GM23248 (cell line): ENCODE measurements at regions not wholly inside any gene's neighbourhood (a gene's known extent, or its start where the extent isn't known, plus 50 kb on each side); places are given as distances from the start of the nearest gene placed in this dataset.

Experiments used
- DNase-seq: peaks from one replicate; pipeline ENCODE4 v3.0.0-alpha.2; 2015
- H2AFZ ChIP-seq: fragments of 200-600 bp; sonication (generic); 2 replicates; pipeline ENCODE4 v1.6.1; 2016; ENCODE audit warnings: antibody characterized with exemption
- H3F3A ChIP-seq: fragments of 200-600 bp; sonication (generic); 2 replicates; pipeline ENCODE4 v1.6.1; 2016; ENCODE audit warnings: mild to moderate bottlenecking, antibody characterized with exemption, mixed run types; ENCODE audit not compliant: insufficient read depth
- H3K27ac ChIP-seq: fragments of 200-600 bp; sonication (generic); 2 replicates; pipeline ENCODE4 v1.5.1; 2016; ENCODE audit warnings: mild to moderate bottlenecking
- H3K27me3 ChIP-seq: fragments of 200-600 bp; sonication (generic); replicated peaks from 2 replicates; pipeline ENCODE4 v1.6.1; 2016; ENCODE audit warnings: mild to moderate bottlenecking; ENCODE audit not compliant: insufficient read depth
- H3K36me3 ChIP-seq: fragments of 200-600 bp; sonication (generic); 2 replicates; pipeline ENCODE4 v1.6.1; 2016; ENCODE audit warnings: low read depth, mild to moderate bottlenecking
- H3K4me1 ChIP-seq: fragments of 200-600 bp; sonication (generic); 2 replicates; pipeline ENCODE4 v1.6.1; 2016; ENCODE audit warnings: mild to moderate bottlenecking; ENCODE audit not compliant: insufficient read depth
- H3K4me2 ChIP-seq: fragments of 200-600 bp; sonication (generic); one replicate; pipeline ENCODE4 v1.6.1; 2016; ENCODE audit warnings: mild to moderate bottlenecking; ENCODE audit not compliant: unreplicated experiment
- H3K4me3 ChIP-seq: fragments of 200-600 bp; sonication (generic); 2 replicates; pipeline ENCODE4 v1.5.1; 2016; ENCODE audit warnings: mild to moderate bottlenecking
- H3K79me2 ChIP-seq: fragments of 200-600 bp; sonication (generic); 2 replicates; pipeline ENCODE4 v1.6.1; 2016; ENCODE audit warnings: mild to moderate bottlenecking; ENCODE audit not compliant: insufficient read depth
- H3K9ac ChIP-seq: fragments of 200-600 bp; sonication (generic); 2 replicates; pipeline ENCODE4 v1.6.1; 2016; ENCODE audit warnings: mild to moderate bottlenecking
- H3K9me2 ChIP-seq: fragments of 200-600 bp; sonication (generic); 2 replicates; pipeline ENCODE4 v1.6.1; 2016; ENCODE audit warnings: mixed run types, mild to moderate bottlenecking, moderate library complexity; ENCODE audit not compliant: insufficient read depth
- H3K9me3 ChIP-seq: fragments of 200-600 bp; sonication (generic); one replicate; pipeline ENCODE4 v1.6.1; 2017; ENCODE audit warnings: low read depth
- H4K20me1 ChIP-seq: fragments of 200-600 bp; sonication (generic); 2 replicates; pipeline ENCODE4 v1.6.0; 2016; ENCODE audit not compliant: insufficient read depth
- EZH2 ChIP-seq: fragments of 200-600 bp; sonication (generic); IDR thresholded peaks from 2 replicates; pipeline ENCODE4 v1.6.1; 2018; ENCODE audit warnings: antibody characterized with exemption, mild to moderate bottlenecking; ENCODE audit not compliant: insufficient read depth, poor library complexity, severe bottlenecking
- EZH2phosphoT487 ChIP-seq: fragments of 200-600 bp; sonication (generic); IDR thresholded peaks from 2 replicates; pipeline ENCODE4 v1.6.1; 2018; ENCODE audit warnings: antibody characterized with exemption, moderate library complexity, mild to moderate bottlenecking, low read depth; ENCODE audit not compliant: insufficient read depth
- WGBS, 2 experiments: methylation state at CpG; one replicate each; pipeline ENCODE4 v1.1.6; 2015 to 2017; ENCODE audit warnings: low lambda C conversion rate in 2 of 2, low coverage in 1 of 2; ENCODE audit errors: missing lambda C conversion rate in 2 of 2; 5-methylcytosine and 5-hydroxymethylcytosine counted together
- in situ Hi-C: fragments of 300-500 bp; cut with MboI; formaldehyde crosslinking; loops from 2 replicates; pipeline ENCODE4 v1.15.0; 2020

- Histone ChIP-seq H3K9me2 (no peaks in the 10 kb centered on the region), H3K4me2 (no peak overlapping the region), H3K9me3 (no peaks in the 10 kb centered on the region), H3K27me3 (no peaks in the 10 kb centered on the region), H3F3A (peaks cover 17% of the 10 kb centered on the region), H3K4me3 (no peak overlapping the region), H3K79me2 (no peaks in the 10 kb centered on the region), H4K20me1 (no peaks in the 10 kb centered on the region), H2AFZ (no peak overlapping the region), H3K4me1 (peaks cover 14% of the 10 kb centered on the region), H3K9ac (no peak overlapping the region), H3K36me3 (no peaks in the 10 kb centered on the region), H3K27ac (no peak overlapping the region)
- no peak for DNase-seq
- WGBS, 2 experiments: 69 to 75% methylated on average over 5 of the region's 5 CpGs
- in situ Hi-C loops: no loop called here
- TF ChIP-seq EZH2phosphoT487 (no peak), EZH2 (no peak)
Observed at GRCh38 chr2:143903172-143903856, 616.6 kb downstream of the ZEB2 start.

GRCh38 chr2:143901185-143901842, 618.6 kb downstream of the ZEB2 start:
- Histone ChIP-seq H3F3A (peaks cover 17% of the 10 kb centered on the region), H3K9me2 (no peaks in the 10 kb centered on the region), H3K4me3 (peak overlapping the region; percentile 60), H3K4me1 (peaks cover 14% of the 10 kb centered on the region), H3K4me2 (peak overlapping the region; percentile 80), H3K9ac (peak overlapping the region; percentile 46; the same call in 1 of the 2 replicates), H3K27me3 (no peaks in the 10 kb centered on the region), H3K36me3 (no peaks in the 10 kb centered on the region), H2AFZ (peak overlapping the region; percentile 57), H4K20me1 (no peaks in the 10 kb centered on the region), H3K27ac (peak overlapping the region; percentile 48), H3K79me2 (no peaks in the 10 kb centered on the region), H3K9me3 (no peaks in the 10 kb centered on the region)
- peak; percentile 91 for DNase-seq
- 19 to 25% methylated on average over 4 of the region's 4 CpGs for WGBS, 2 experiments
- in situ Hi-C loops: no loop called here
- TF ChIP-seq EZH2: no peak
- TF ChIP-seq EZH2phosphoT487: no peak

GRCh38 chr2:143899987-143900386, 619.9 kb downstream of the ZEB2 start:
- H3K4me2 ChIP-seq: no peak overlapping the region
- no peaks in the 10 kb centered on the region for H3K9me3 ChIP-seq
- H3K4me3 ChIP-seq: no peak overlapping the region
- H3K27ac ChIP-seq: no peak overlapping the region
- no peaks in the 10 kb centered on the region for H3K27me3 ChIP-seq
- no peaks in the 10 kb centered on the region for H3K9me2 ChIP-seq
- 96 to 97% methylated on average over 4 of the region's 4 CpGs for WGBS, 2 experiments
- TF ChIP-seq EZH2phosphoT487: no peak
- no peak for TF ChIP-seq EZH2
- H3K9ac ChIP-seq: no peak overlapping the region
- no peaks in the 10 kb centered on the region for H3K36me3 ChIP-seq
- H3K4me1 ChIP-seq: peaks cover 14% of the 10 kb centered on the region
- H3F3A ChIP-seq: peaks cover 17% of the 10 kb centered on the region
- in situ Hi-C loops: no loop called here
- no peak for DNase-seq
- no peak overlapping the region for H2AFZ ChIP-seq
- no peaks in the 10 kb centered on the region for H3K79me2 ChIP-seq
- no peaks in the 10 kb centered on the region for H4K20me1 ChIP-seq

GRCh38 chr2:143893371-143893770, 626.5 kb downstream of the ZEB2 start:
- H3F3A ChIP-seq: no peaks in the 10 kb centered on the region
- H3K79me2 ChIP-seq: no peaks in the 10 kb centered on the region
- no peak for DNase-seq
- H3K4me3 ChIP-seq: no peak overlapping the region
- H3K27ac ChIP-seq: no peak overlapping the region
- no peak overlapping the region for H3K4me2 ChIP-seq
- no peaks in the 10 kb centered on the region for H3K9me2 ChIP-seq
- H3K4me1 ChIP-seq: no peaks in the 10 kb centered on the region
- no peaks in the 10 kb centered on the region for H4K20me1 ChIP-seq
- H3K9me3 ChIP-seq: no peaks in the 10 kb centered on the region
- H3K27me3 ChIP-seq: no peaks in the 10 kb centered on the region
- H3K9ac ChIP-seq: no peak overlapping the region
- H3K36me3 ChIP-seq: no peaks in the 10 kb centered on the region
- in situ Hi-C loops: no loop called here
- 88 to 93% methylated on average over 3 of the region's 3 CpGs for WGBS, 2 experiments
- H2AFZ ChIP-seq: no peak overlapping the region
- TF ChIP-seq EZH2phosphoT487 (no peak), EZH2 (no peak)
